K562 (cell line): ENCODE measurements at regions not wholly inside any gene's neighbourhood (a gene's known extent, or its start where the extent isn't known, plus 50 kb on each side); places are given as distances from the start of the nearest gene placed in this dataset.
"Not testable (repeated sequence)": the region's sequence is repeated elsewhere in the genome, so short reads cannot be mapped to it uniquely, and the experiment has no call there.

Source experiments
- ATAC-seq: fragments of 200-7000 bp; cut with Tn5 transposase; 3 replicates; pipeline ENCODE4 v1.9.1; 2020; ENCODE audit warnings: moderate library complexity
- BruUV-seq: library from RNA; stranded (reverse); fragments of 400-500 nt; replicated peaks from 2 replicates; lab custom pipeline; 2021; lab: Mats Ljungman, UMichigan
- CTCF ChIA-PET: fragments of 300-600 bp; formaldehyde crosslinking; extraction: SDS; loops from one replicate; lab custom pipeline; 2021; ENCODE audit warnings: low intra/inter-chr PET ratio; lab: Yijun Ruan, JAX
- POLR2A ChIA-PET: fragments of 300-600, 350-650 bp; sonication (Branson Sonifier 250); formaldehyde crosslinking; extraction: SDS; loops from one replicate; lab custom pipeline; 2021; ENCODE audit warnings: antibody characterized with exemption, inconsistent platforms; lab: Yijun Ruan, JAX
- DNase-seq, 4 experiments: peaks; one replicate each; pipeline versions ENCODE4 v3.0.0 to v3.0.0-alpha.2; 2011 to 2018; ENCODE audit warnings: low spot score in 3 of 4, mixed read lengths in 3 of 4; ENCODE audit errors: extremely low read depth in 1 of 4
- FAIRE-seq: peaks from 2 replicates; lab custom pipeline; 2011; peaks lifted over from hg19 to GRCh38; lab: Jason Lieb, UNC
- H2AFZ ChIP-seq: 2 replicates; pipeline ENCODE4 v1.6.0; 2011; ENCODE audit warnings: low read depth, low read length, control low read depth, inconsistent platforms
- H3K27ac ChIP-seq: fragments of 200-600 bp; 3 replicates; pipeline ENCODE4 v1.8.0; 2011; ENCODE audit warnings: low read depth, mild to moderate bottlenecking, control low read depth, inconsistent platforms, low read length, moderate library complexity, mixed read lengths; ENCODE audit errors: extremely low read depth
- H3K27me3 ChIP-seq, 2 experiments: fragments of 300-600 bp in 1 of 2; 2 replicates in 1 of 2; 3 replicates in 1 of 2; pipeline versions ENCODE4 v1.6.0 to v1.8.0; 2011; ENCODE audit warnings: inconsistent platforms in 2 of 2, low read length in 2 of 2, mild to moderate bottlenecking in 1 of 2, mixed read lengths in 1 of 2, moderate library complexity in 1 of 2; ENCODE audit not compliant: control insufficient read depth in 2 of 2, insufficient read depth in 2 of 2
- H3K36me3 ChIP-seq: fragments of 300-600 bp; 3 replicates; pipeline ENCODE4 v1.8.0; 2011; ENCODE audit warnings: mild to moderate bottlenecking, low read length, inconsistent platforms; ENCODE audit not compliant: control insufficient read depth, insufficient read depth
- H3K4me1 ChIP-seq, 2 experiments: fragments of 200-600 bp in 1 of 2; replicated peaks in 1 of 2; 2 replicates in 1 of 2; 3 replicates in 1 of 2; pipeline versions ENCODE4 v1.5.1 to v1.8.0; 2011; ENCODE audit warnings: inconsistent platforms in 2 of 2, low read length in 2 of 2, mild to moderate bottlenecking in 1 of 2, mixed read lengths in 1 of 2, moderate library complexity in 1 of 2; ENCODE audit not compliant: control insufficient read depth in 2 of 2, insufficient read depth in 2 of 2
- H3K4me2 ChIP-seq: 2 replicates; pipeline ENCODE4 v1.6.1; 2011; ENCODE audit warnings: low read length, control low read depth, inconsistent platforms, mixed read lengths; ENCODE audit not compliant: insufficient read depth
- H3K4me3 ChIP-seq: fragments of 200-600 bp; sonication (generic), shearing (Covaris generic); 2 replicates; pipeline ENCODE4 v1.5.1; 2016; ENCODE audit warnings: control low read depth, inconsistent platforms
- H3K79me2 ChIP-seq: fragments of 200-600 bp; 3 replicates; pipeline ENCODE4 v1.8.0; 2011; ENCODE audit warnings: low read length, inconsistent platforms; ENCODE audit not compliant: control insufficient read depth, insufficient read depth
- H3K9ac ChIP-seq, 2 experiments: 2 replicates each; pipeline versions ENCODE4 v1.6.0 to v1.6.1; 2011; ENCODE audit warnings: low read depth in 2 of 2, low read length in 2 of 2, control low read depth in 1 of 2, inconsistent platforms in 1 of 2, mild to moderate bottlenecking in 1 of 2, mixed read lengths in 1 of 2; ENCODE audit not compliant: insufficient read depth in 1 of 2
- H3K9me1 ChIP-seq: one replicate; pipeline ENCODE4 v1.6.0; 2011; ENCODE audit warnings: inconsistent platforms, mild to moderate bottlenecking, low read length, moderate library complexity; ENCODE audit not compliant: control insufficient read depth, insufficient read depth
- H3K9me3 ChIP-seq: replicated peaks from 2 replicates; pipeline ENCODE4 v1.5.1; 2011; ENCODE audit warnings: low read depth, low read length, inconsistent platforms; ENCODE audit not compliant: control insufficient read depth, insufficient read depth
- H4K20me1 ChIP-seq: replicated peaks from 2 replicates; pipeline ENCODE4 v1.6.1; 2011; ENCODE audit warnings: low read length, inconsistent platforms, mixed read lengths; ENCODE audit not compliant: control insufficient read depth, insufficient read depth
- ARID1B ChIP-seq: fragments of 450-650 bp; IDR thresholded peaks from 2 replicates; pipeline ENCODE4 v1.6.1; 2016; ENCODE audit warnings: antibody characterized with exemption, mild to moderate bottlenecking, inconsistent platforms
- CBX5 ChIP-seq: IDR thresholded peaks from 2 replicates; pipeline ENCODE4 v1.6.1; 2014; ENCODE audit warnings: low read depth, borderline replicate concordance
- CHD2 ChIP-seq: IDR thresholded peaks from 2 replicates; pipeline ENCODE4 v1.6.1; 2011; ENCODE audit warnings: low read depth, low read length
- E2F6 ChIP-seq, 2 experiments: IDR thresholded peaks; 2 replicates each; pipeline ENCODE4 v1.6.1; 2011; ENCODE audit warnings: borderline replicate concordance in 1 of 2, control low read depth in 1 of 2, low read depth in 1 of 2, low read length in 1 of 2, mild to moderate bottlenecking in 1 of 2, mixed read lengths in 1 of 2, moderate library complexity in 1 of 2; ENCODE audit not compliant: insufficient read depth in 1 of 2, insufficient read length in 1 of 2, poor library complexity in 1 of 2, severe bottlenecking in 1 of 2; ENCODE audit errors: extremely low read depth in 1 of 2
- FOXA1 ChIP-seq: fragments of 450-650 bp; IDR thresholded peaks from 2 replicates; pipeline ENCODE4 v1.6.1; 2016; ENCODE audit warnings: mild to moderate bottlenecking, borderline replicate concordance
- LEF1 ChIP-seq: fragments of 450-650 bp; IDR thresholded peaks from 2 replicates; pipeline ENCODE4 v1.6.1; 2016; ENCODE audit warnings: mild to moderate bottlenecking
- MEF2A ChIP-seq: IDR thresholded peaks from 2 replicates; pipeline ENCODE4 v1.6.1; 2011; ENCODE audit warnings: low read depth, mild to moderate bottlenecking, low read length, moderate library complexity; ENCODE audit not compliant: control insufficient read depth
- PBX2 ChIP-seq, 2 experiments: IDR thresholded peaks in 1 of 2; conservative IDR thresholded peaks in 1 of 2; 2 replicates each; pipeline ENCODE4 v1.6.1; 2016; ENCODE audit warnings: low read depth in 2 of 2, mild to moderate bottlenecking in 1 of 2, missing compliant biosample characterization in 1 of 2, missing genetic modification characterization in 1 of 2, moderate library complexity in 1 of 2
- POLR2A ChIP-seq: fragments of 450-650 bp; conservative IDR thresholded peaks from 2 replicates; pipeline ENCODE4 v1.6.1; 2016
- PTRF ChIP-seq: fragments of 450-650 bp; IDR thresholded peaks from 2 replicates; pipeline ENCODE4 v1.6.1; 2016; ENCODE audit warnings: mild to moderate bottlenecking, missing genetic modification characterization, missing compliant biosample characterization
- ZNF589 ChIP-seq: fragments of 200-800 bp; sonication (Bioruptor generic); IDR thresholded peaks from 2 replicates; pipeline ENCODE4 v1.6.1; 2016; ENCODE audit warnings: low read depth, missing genetic modification characterization, missing compliant biosample characterization
- WGBS: fragments of 100-300 bp; shearing (Covaris generic); methylation state at CpG from one replicate; pipeline ENCODE4 v1.1.6; 2016; ENCODE audit warnings: low coverage, mixed read lengths; ENCODE audit not compliant: insufficient coverage; ENCODE audit errors: missing lambda C conversion rate; 5-methylcytosine and 5-hydroxymethylcytosine counted together
- in situ Hi-C: fragments of 300-500 bp; cut with MboI; formaldehyde crosslinking; loops from 4 replicates; pipeline ENCODE4 v1.15.0; 2018; ENCODE audit warnings: inconsistent platforms, mixed read lengths
- intact Hi-C: fragments of 100-400 bp; cut with micrococcal nuclease; formaldehyde crosslinking; loops from 2 replicates; pipeline ENCODE4 v1.14.2; 2022

DNA sequence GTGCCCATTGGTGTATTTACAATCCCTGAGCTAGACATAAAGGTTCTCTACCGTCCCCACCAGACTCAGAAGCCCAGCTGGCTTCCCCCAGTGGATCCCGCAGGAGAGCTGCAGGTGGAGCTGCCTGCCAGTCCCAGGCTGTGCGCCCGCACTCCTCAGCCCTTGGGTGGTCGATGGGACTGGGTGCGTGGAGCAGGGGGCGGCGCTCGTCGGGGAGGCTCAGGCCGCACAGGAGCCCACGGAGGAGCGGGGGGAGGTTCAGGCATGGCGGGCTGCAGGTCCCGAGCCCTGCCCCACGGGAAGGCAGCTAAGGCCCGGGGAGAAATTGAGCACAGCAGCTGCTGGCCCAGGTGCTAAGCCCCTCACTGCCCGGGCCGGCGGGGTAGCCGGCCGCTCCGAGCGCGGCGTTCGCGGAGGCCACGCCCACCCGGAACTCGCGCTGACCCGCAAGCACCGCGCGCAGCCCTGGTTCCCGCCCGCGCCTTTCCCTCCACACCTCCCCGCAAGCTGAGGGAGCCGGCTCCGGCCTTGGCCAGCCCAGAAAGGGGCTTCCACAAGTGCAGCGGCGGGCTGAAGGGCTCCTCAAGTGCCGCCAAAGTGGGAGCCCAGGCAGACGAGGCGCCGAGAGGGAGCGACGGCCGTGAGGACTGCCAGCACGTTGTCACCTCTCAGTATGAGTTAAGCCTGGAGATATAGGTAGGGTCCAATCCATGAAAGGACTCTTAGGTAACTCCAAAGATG is 136.7 kb downstream of the HAO1 start:
- CTCF ChIA-PET, FAIRE-seq, H2AFZ ChIP-seq, H3K27me3 ChIP-seq, POLR2A ChIA-PET, ATAC-seq: not testable (repeated sequence)
- 4% methylated on average over 13 of the region's 52 CpGs for WGBS
- TF ChIP-seq E2F6 (IDR thresholded peaks at IDR 0.05; ENCODE audit: borderline replicate concordance in 1 of 2, extremely low read depth in 1 of 2, insufficient read depth in 1 of 2, insufficient read length in 1 of 2, low read depth in 1 of 2, low read length in 1 of 2, poor library complexity in 1 of 2, severe bottlenecking in 1 of 2): peak in 1 of 2 experiments; percentile 39
- TF ChIP-seq, all 486 proteins: peak for 1; not testable (repeated sequence) for 485
- in situ Hi-C loops, H3K4me3 ChIP-seq, H3K9me3 ChIP-seq, BruUV-seq, H3K4me1 ChIP-seq, H3K9me1 ChIP-seq, DNase-seq, H3K4me2 ChIP-seq, H3K79me2 ChIP-seq, H3K36me3 ChIP-seq, intact Hi-C loops, H3K27ac ChIP-seq, H4K20me1 ChIP-seq, H3K9ac ChIP-seq: not testable (repeated sequence)

DNA sequence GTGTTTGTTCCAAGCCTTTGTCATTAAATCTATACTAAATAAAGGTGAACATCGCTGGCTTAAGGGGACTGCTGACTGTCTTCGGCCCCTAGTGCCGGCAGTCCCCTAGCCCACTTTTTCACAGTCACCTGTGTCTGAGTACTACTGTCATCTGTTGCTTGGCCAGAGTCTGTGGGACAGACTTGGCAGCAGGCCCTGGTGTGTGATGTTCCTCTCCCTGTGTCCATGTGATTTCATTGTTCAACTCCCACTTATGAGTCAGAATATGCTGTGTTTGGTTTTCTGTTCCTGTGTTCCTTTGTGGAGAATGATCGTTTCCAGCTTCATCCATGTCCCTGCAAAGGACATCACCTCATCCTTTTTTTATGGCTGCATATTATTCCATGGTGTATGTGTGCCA is 133.4 kb downstream of the HAO1 start:
- TF ChIP-seq LEF1 (no peak), PTRF (tag) (no peak), POLR2A (no peak), FOXA1 (no peak), PBX2 (CRISPR knock-in tag; IDR thresholded peaks at IDR 0.05; ENCODE audit: low read depth) (no peak), PBX2 (tag; conservative IDR thresholded peaks at IDR 0.05; ENCODE audit: low read depth) (no peak), ZNF589 (CRISPR knock-in tag) (no peak), CHD2 (no peak), CBX5 (no peak), MEF2A (no peak), ARID1B (no peak)
- H3K4me2 ChIP-seq: no peak overlapping the region
- H2AFZ ChIP-seq: no peak overlapping the region
- ChIA-PET POLR2A (no interaction called here), CTCF (no interaction called here)
- ATAC-seq (no peak), FAIRE-seq (no peak), DNase-seq (no peak)
- 0% methylated on average over 4 of the region's 4 CpGs for WGBS
- no peaks in the 10 kb centered on the region for H3K4me1 ChIP-seq
- H3K4me3 ChIP-seq: no peak overlapping the region
- H3K27me3 ChIP-seq: no peaks in the 10 kb centered on the region
- H3K36me3 ChIP-seq: no peaks in the 10 kb centered on the region
- intact Hi-C loops (no loop called here), in situ Hi-C loops (no loop called here)
- no peaks in the 10 kb centered on the region for H3K9me3 ChIP-seq
- no peak overlapping the region for H3K9ac ChIP-seq
- H4K20me1 ChIP-seq: no peaks in the 10 kb centered on the region
- no peaks in the 10 kb centered on the region for H3K79me2 ChIP-seq
- no peaks in the 10 kb centered on the region for H3K9me1 ChIP-seq
- no TSS peak for BruUV-seq
- H3K27ac ChIP-seq: no peak overlapping the region
